NCI-H748 (cell line): ENCODE measurements at regions not wholly inside any gene's neighbourhood (a gene's known extent, or its start where the extent isn't known, plus 50 kb on each side); places are given as distances from the start of the nearest gene placed in this dataset.

ENCODE experiments used
- DNase-seq: peaks from one replicate; lab custom pipeline; 2025; ENCODE audit not compliant: unreplicated experiment; lab: John Stamatoyannopoulos, UW

- DNase-seq, result no peak
Observed at GRCh38 chr13:100941377-100942368, 267.1 kb upstream of the TMTC4 start.

GRCh38 chr13:100940658-100941057 lies 266.1 kb upstream of the TMTC4 start:
- no peak for DNase-seq

- peak; percentile 34 for DNase-seq
Observed at GRCh38 chr13:100933841-100934240, 259.2 kb upstream of the TMTC4 start.

- no peak for DNase-seq
Observed at GRCh38 chr13:100922599-100922998, 248.0 kb upstream of the TMTC4 start.

GRCh38 chr13:100921139-100921538 lies 246.5 kb upstream of the TMTC4 start:
- DNase-seq, result no peak

GRCh38 chr13:100917011-100917410 lies 242.4 kb upstream of the TMTC4 start:
- no peak for DNase-seq

- DNase-seq, result no peak
Observed at GRCh38 chr13:100913143-100913542, 238.5 kb upstream of the TMTC4 start.

- no peak for DNase-seq
Observed at GRCh38 chr13:100904293-100904976, 229.8 kb upstream of the TMTC4 start.

- no peak for DNase-seq
Observed at GRCh38 chr13:100899720-100900316, 225.2 kb upstream of the TMTC4 start.

- DNase-seq, result no peak
Observed at GRCh38 chr13:100898431-100898830, 223.8 kb upstream of the TMTC4 start.

- no peak for DNase-seq
Observed at GRCh38 chr13:100895651-100896050, 221.1 kb upstream of the TMTC4 start.

GRCh38 chr13:100892981-100893380 lies 218.4 kb upstream of the TMTC4 start:
- DNase-seq, result no peak

GRCh38 chr13:100890645-100891044 lies 216.1 kb upstream of the TMTC4 start:
- DNase-seq, result peak; percentile 25

GRCh38 chr13:100887729-100888151 lies 213.1 kb upstream of the TMTC4 start:
- DNase-seq, result no peak

GRCh38 chr13:100883453-100883852 lies 208.9 kb upstream of the TMTC4 start:
- DNase-seq, result no peak

GRCh38 chr13:100881291-100881864 lies 206.8 kb upstream of the TMTC4 start:
- DNase-seq, result no peak

- no peak for DNase-seq
Observed at GRCh38 chr13:100880166-100880565, 205.6 kb upstream of the TMTC4 start.

GRCh38 chr13:100879255-100879654 lies 204.7 kb upstream of the TMTC4 start:
- DNase-seq, result no peak

- no peak for DNase-seq
Observed at GRCh38 chr13:100876044-100876403, 201.4 kb upstream of the TMTC4 start.

GRCh38 chr13:100875392-100876043 lies 200.9 kb upstream of the TMTC4 start:
- DNase-seq, result no peak

- DNase-seq, result no peak
Observed at GRCh38 chr13:100872761-100873160, 198.2 kb upstream of the TMTC4 start.
